ENCODE measurements at regions not wholly inside any gene's neighbourhood (a gene's known extent, or its start where the extent isn't known, plus 50 kb on each side); places are given as distances from the start of the nearest gene placed in this dataset.

DNA sequence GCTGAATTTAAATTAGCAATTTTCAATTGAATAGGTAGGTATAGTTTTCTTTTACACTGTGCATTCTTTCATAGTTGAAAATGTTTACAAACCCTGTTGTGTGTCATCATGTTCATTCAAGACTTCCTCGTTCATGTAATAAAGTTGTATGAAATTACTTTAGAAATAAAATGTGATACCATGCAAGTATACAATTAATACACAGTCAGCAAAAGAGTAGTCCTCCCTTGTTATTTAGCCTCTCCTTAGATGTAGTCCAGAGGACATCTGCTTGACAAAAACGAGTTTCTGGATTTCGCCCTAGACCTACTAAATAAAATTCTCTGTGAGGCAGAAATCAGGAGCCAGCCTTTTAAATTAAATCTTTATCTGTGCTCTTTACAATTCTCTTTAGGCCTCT, 231.6 kb downstream of the CXXC4 start:
- no peak for ATAC-seq
- no peak overlapping the region for H2AFZ ChIP-seq (ENCODE audit: low read depth, low read length, poor library complexity, severe bottlenecking)
- CTCF ChIA-PET = no interaction called here
- no peaks in the 10 kb centered on the region for H3K9me2 ChIP-seq (ENCODE audit: insufficient read depth)
- no peaks in the 10 kb centered on the region for H3K4me1 ChIP-seq (ENCODE audit: control insufficient read depth in 1 of 2, insufficient read depth in 2 of 2, low read length in 2 of 2)
- no peaks in the 10 kb centered on the region for H3K79me2 ChIP-seq (ENCODE audit: insufficient read depth, low read length)
- H3K9me3 ChIP-seq (ENCODE audit: control insufficient read depth in 1 of 2, insufficient read depth in 1 of 2, low read depth in 1 of 2, low read length in 2 of 2) = no peaks in the 10 kb centered on the region
- POLR2A ChIA-PET = no interaction called here
- H3K27me3 ChIP-seq (ENCODE audit: insufficient read depth, low read length) = no peaks in the 10 kb centered on the region
- H3K4me2 ChIP-seq (ENCODE audit: low read length) = no peak overlapping the region
- TF ChIP-seq, protein P1, sequence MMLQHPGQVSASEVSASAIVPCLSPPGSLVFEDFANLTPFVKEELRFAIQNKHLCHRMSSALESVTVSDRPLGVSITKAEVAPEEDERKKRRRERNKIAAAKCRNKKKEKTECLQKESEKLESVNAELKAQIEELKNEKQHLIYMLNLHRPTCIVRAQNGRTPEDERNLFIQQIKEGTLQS (IDR thresholded peaks at IDR 0.05) = no peak
- TF ChIP-seq CEBPB (IDR thresholded peaks at IDR 0.05; ENCODE audit: low read depth) = no peak
- TF ChIP-seq, protein P2, sequence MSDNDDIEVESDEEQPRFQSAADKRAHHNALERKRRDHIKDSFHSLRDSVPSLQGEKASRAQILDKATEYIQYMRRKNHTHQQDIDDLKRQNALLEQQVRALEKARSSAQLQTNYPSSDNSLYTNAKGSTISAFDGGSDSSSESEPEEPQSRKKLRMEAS (IDR thresholded peaks at IDR 0.05) = no peak
- no peak for TF ChIP-seq POLR2AphosphoS5 (IDR thresholded peaks at IDR 0.05; ENCODE audit: low read depth, low read length)
- no peak for TF ChIP-seq EZH2phosphoT487 (IDR thresholded peaks at IDR 0.05; ENCODE audit: borderline replicate concordance)
- TF ChIP-seq CBX3 (IDR thresholded peaks at IDR 0.05; ENCODE audit: low read depth) = no peak
- TF ChIP-seq ZFX (IDR thresholded peaks at IDR 0.05) = no peak
- TF ChIP-seq, protein P3, sequence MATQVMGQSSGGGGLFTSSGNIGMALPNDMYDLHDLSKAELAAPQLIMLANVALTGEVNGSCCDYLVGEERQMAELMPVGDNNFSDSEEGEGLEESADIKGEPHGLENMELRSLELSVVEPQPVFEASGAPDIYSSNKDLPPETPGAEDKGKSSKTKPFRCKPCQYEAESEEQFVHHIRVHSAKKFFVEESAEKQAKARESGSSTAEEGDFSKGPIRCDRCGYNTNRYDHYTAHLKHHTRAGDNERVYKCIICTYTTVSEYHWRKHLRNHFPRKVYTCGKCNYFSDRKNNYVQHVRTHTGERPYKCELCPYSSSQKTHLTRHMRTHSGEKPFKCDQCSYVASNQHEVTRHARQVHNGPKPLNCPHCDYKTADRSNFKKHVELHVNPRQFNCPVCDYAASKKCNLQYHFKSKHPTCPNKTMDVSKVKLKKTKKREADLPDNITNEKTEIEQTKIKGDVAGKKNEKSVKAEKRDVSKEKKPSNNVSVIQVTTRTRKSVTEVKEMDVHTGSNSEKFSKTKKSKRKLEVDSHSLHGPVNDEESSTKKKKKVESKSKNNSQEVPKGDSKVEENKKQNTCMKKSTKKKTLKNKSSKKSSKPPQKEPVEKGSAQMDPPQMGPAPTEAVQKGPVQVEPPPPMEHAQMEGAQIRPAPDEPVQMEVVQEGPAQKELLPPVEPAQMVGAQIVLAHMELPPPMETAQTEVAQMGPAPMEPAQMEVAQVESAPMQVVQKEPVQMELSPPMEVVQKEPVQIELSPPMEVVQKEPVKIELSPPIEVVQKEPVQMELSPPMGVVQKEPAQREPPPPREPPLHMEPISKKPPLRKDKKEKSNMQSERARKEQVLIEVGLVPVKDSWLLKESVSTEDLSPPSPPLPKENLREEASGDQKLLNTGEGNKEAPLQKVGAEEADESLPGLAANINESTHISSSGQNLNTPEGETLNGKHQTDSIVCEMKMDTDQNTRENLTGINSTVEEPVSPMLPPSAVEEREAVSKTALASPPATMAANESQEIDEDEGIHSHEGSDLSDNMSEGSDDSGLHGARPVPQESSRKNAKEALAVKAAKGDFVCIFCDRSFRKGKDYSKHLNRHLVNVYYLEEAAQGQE (IDR thresholded peaks at IDR 0.05; ENCODE audit: low read depth) = no peak
- TF ChIP-seq SIN3A (IDR thresholded peaks at IDR 0.05; ENCODE audit: low read depth) = no peak
- TF ChIP-seq SRF (IDR thresholded peaks at IDR 0.05; ENCODE audit: low read depth) = no peak
- TF ChIP-seq, protein P4, sequence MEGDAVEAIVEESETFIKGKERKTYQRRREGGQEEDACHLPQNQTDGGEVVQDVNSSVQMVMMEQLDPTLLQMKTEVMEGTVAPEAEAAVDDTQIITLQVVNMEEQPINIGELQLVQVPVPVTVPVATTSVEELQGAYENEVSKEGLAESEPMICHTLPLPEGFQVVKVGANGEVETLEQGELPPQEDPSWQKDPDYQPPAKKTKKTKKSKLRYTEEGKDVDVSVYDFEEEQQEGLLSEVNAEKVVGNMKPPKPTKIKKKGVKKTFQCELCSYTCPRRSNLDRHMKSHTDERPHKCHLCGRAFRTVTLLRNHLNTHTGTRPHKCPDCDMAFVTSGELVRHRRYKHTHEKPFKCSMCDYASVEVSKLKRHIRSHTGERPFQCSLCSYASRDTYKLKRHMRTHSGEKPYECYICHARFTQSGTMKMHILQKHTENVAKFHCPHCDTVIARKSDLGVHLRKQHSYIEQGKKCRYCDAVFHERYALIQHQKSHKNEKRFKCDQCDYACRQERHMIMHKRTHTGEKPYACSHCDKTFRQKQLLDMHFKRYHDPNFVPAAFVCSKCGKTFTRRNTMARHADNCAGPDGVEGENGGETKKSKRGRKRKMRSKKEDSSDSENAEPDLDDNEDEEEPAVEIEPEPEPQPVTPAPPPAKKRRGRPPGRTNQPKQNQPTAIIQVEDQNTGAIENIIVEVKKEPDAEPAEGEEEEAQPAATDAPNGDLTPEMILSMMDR (IDR thresholded peaks at IDR 0.05 in 2 of 3, conservative IDR thresholded peaks at IDR 0.05 in 1 of 3; ENCODE audit: borderline replicate concordance in 1 of 3, insufficient read depth in 1 of 3, low read depth in 2 of 3, low read length in 2 of 3) = no peak
- no peak for TF ChIP-seq EZH2 (IDR thresholded peaks at IDR 0.05)
- TF ChIP-seq RAD21 (IDR thresholded peaks at IDR 0.05; ENCODE audit: low read depth) = no peak
- no peak for TF ChIP-seq JUND (IDR thresholded peaks at IDR 0.05)
- no peak for TF ChIP-seq TCF7L2 (IDR thresholded peaks at IDR 0.05; ENCODE audit: borderline replicate concordance, extremely low read depth, insufficient read depth, insufficient read length)
- TF ChIP-seq POLR2A (IDR thresholded peaks at IDR 0.05; ENCODE audit: borderline replicate concordance, extremely low read depth, insufficient read depth, insufficient read length) = no peak
- TF ChIP-seq EGR1 (IDR thresholded peaks at IDR 0.05; ENCODE audit: low read depth) = no peak
- no peak for TF ChIP-seq ZNF274 (IDR thresholded peaks at IDR 0.05; ENCODE audit: low read depth, low read length)
- TF ChIP-seq, protein P5, sequence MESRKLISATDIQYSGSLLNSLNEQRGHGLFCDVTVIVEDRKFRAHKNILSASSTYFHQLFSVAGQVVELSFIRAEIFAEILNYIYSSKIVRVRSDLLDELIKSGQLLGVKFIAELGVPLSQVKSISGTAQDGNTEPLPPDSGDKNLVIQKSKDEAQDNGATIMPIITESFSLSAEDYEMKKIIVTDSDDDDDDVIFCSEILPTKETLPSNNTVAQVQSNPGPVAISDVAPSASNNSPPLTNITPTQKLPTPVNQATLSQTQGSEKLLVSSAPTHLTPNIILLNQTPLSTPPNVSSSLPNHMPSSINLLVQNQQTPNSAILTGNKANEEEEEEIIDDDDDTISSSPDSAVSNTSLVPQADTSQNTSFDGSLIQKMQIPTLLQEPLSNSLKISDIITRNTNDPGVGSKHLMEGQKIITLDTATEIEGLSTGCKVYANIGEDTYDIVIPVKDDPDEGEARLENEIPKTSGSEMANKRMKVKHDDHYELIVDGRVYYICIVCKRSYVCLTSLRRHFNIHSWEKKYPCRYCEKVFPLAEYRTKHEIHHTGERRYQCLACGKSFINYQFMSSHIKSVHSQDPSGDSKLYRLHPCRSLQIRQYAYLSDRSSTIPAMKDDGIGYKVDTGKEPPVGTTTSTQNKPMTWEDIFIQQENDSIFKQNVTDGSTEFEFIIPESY (IDR thresholded peaks at IDR 0.05; ENCODE audit: extremely low read depth, insufficient replicate concordance, low read length) = no peak
- H3K9ac ChIP-seq (ENCODE audit: low read length) = no peak overlapping the region
- H3K27ac ChIP-seq (ENCODE audit: low read depth, low read length) = no peak overlapping the region
- no peaks in the 10 kb centered on the region for H4K20me1 ChIP-seq (ENCODE audit: insufficient read depth)
- RAD21 ChIA-PET (ENCODE audit: low non-redundant PET in 1 of 2, low total read pairs in 2 of 2, uncharacterized antibody in 2 of 2, unreplicated experiment in 2 of 2) = no interaction called here
- H3K36me3 ChIP-seq (ENCODE audit: control insufficient read depth in 1 of 2, insufficient read depth in 2 of 2, low read length in 2 of 2) = no peaks in the 10 kb centered on the region
- no peak overlapping the region for H3K4me3 ChIP-seq (replicated peaks in 1 of 2; ENCODE audit: low read depth in 1 of 2, low read length in 2 of 2)
- no peak for DNase-seq (ENCODE audit: low read depth, low spot score)
- no TSS peak for BruUV-seq (replicated peaks)
- intact Hi-C loops (cut with micrococcal nuclease) = no loop called here
